ENCODE measurements at regions not wholly inside any gene's neighbourhood (a gene's known extent, or its start where the extent isn't known, plus 50 kb on each side); places are given as distances from the start of the nearest gene placed in this dataset.

GRCh38 chr3:27591312-27592210, 107.4 kb upstream of the SLC4A7 start (continued):
- no peak for TF ChIP-seq RERE (CRISPR knock-in tag; IDR thresholded peaks at IDR 0.05; ENCODE audit: borderline replicate concordance)
- no peak for TF ChIP-seq ZNF75A (CRISPR knock-in tag; IDR thresholded peaks at IDR 0.05)
- TF ChIP-seq ZBED1 (IDR thresholded peaks at IDR 0.05), result no peak
- no peak for TF ChIP-seq KLF6 (CRISPR knock-in tag; IDR thresholded peaks at IDR 0.05; ENCODE audit: borderline replicate concordance)
- TF ChIP-seq ZBTB17 (CRISPR knock-in tag; IDR thresholded peaks at IDR 0.05), result no peak
- no peak for TF ChIP-seq ZNF232 (CRISPR knock-in tag; IDR thresholded peaks at IDR 0.05)
- TF ChIP-seq ZNF347 (CRISPR knock-in tag; IDR thresholded peaks at IDR 0.05; ENCODE audit: low read depth), result no peak
- no peak for TF ChIP-seq ZNF445 (CRISPR knock-in tag; IDR thresholded peaks at IDR 0.05; ENCODE audit: low read depth)
- no peak for TF ChIP-seq THRA (IDR thresholded peaks at IDR 0.05)
- no peak for TF ChIP-seq XRCC4 (IDR thresholded peaks at IDR 0.05; ENCODE audit: extremely low read depth, insufficient read depth, insufficient read length)
- no peak for TF ChIP-seq SIX5 (IDR thresholded peaks at IDR 0.05; ENCODE audit: borderline replicate concordance in 1 of 2, insufficient read depth in 1 of 2, low read depth in 1 of 2, low read length in 2 of 2)
- no peak for TF ChIP-seq CHD2 (IDR thresholded peaks at IDR 0.05; ENCODE audit: low read depth, low read length)
